B cell (primary cell): ENCODE measurements at regions not wholly inside any gene's neighbourhood (a gene's known extent, or its start where the extent isn't known, plus 50 kb on each side); places are given as distances from the start of the nearest gene placed in this dataset.

Source experiments
- ATAC-seq: fragments of 200-7000 bp; cut with Tn5 transposase; one replicate; pipeline ENCODE4 v1.10.0; 2021; ENCODE audit warnings: low read depth, mild to moderate bottlenecking, moderate number of reproducible peaks, moderate library complexity
- CTCF ChIA-PET: fragments of 350-600 bp; sonication (Branson Sonifier 250); formaldehyde crosslinking; loops from one replicate; lab custom pipeline; 2021; ENCODE audit warnings: antibody characterized with exemption, inconsistent platforms; lab: Charles Lee
- POLR2A ChIA-PET: fragments of 350-600 bp; sonication (Branson Sonifier 250); formaldehyde crosslinking; loops from one replicate; lab custom pipeline; 2021; ENCODE audit warnings: antibody characterized with exemption; lab: Charles Lee
- DNase-seq: peaks from one replicate; pipeline ENCODE4 v3.0.0; 2013
- H2AFZ ChIP-seq: 2 replicates; pipeline ENCODE4 v1.6.1; 2012; ENCODE audit warnings: mild to moderate bottlenecking, low read depth, low read length; ENCODE audit not compliant: insufficient read depth, poor library complexity, severe bottlenecking
- H3K27ac ChIP-seq, 2 donors: 1 replicate in 1 of 2; 2 replicates in 1 of 2; pipeline ENCODE4 v1.5.1; 2012 to 2013; ENCODE audit warnings: low read length in 2 of 2, mild to moderate bottlenecking in 2 of 2, moderate library complexity in 1 of 2
- H3K27me3 ChIP-seq, 4 experiments: fragments of 200-600 bp in 1 of 4; sonication (generic) in 1 of 4; replicated peaks in 1 of 4; 1 replicate in 2 of 4; 2 replicates in 2 of 4; pipeline versions ENCODE4 v1.6.1 to v1.7.0; 2013 to 2016; ENCODE audit warnings: low read length in 3 of 4, mild to moderate bottlenecking in 2 of 4, mixed read lengths in 1 of 4, moderate library complexity in 1 of 4; ENCODE audit not compliant: insufficient read depth in 4 of 4, control insufficient read depth in 3 of 4; ENCODE audit errors: control extremely low read depth in 1 of 4
- H3K36me3 ChIP-seq, 2 experiments: replicated peaks in 1 of 2; 1 replicate in 1 of 2; 2 replicates in 1 of 2; pipeline versions ENCODE4 v1.6.1 to v1.7.1; 2013; ENCODE audit warnings: low read length in 1 of 2; ENCODE audit not compliant: insufficient read depth in 2 of 2, control insufficient read depth in 1 of 2; ENCODE audit errors: control extremely low read depth in 1 of 2, extremely low read depth in 1 of 2
- H3K4me1 ChIP-seq, 2 donors: fragments of 200-600 bp in 1 of 2; sonication (generic) in 1 of 2; 1 replicate in 1 of 2; 2 replicates in 1 of 2; pipeline versions ENCODE4 v1.5.1 to v1.6.1; 2013 to 2017; ENCODE audit warnings: low read length in 2 of 2; ENCODE audit not compliant: control insufficient read depth in 2 of 2, insufficient read depth in 2 of 2
- H3K4me2 ChIP-seq: replicated peaks from 2 replicates; pipeline ENCODE3; 2012; ENCODE audit warnings: mild to moderate bottlenecking, low read depth, low read length; ENCODE audit not compliant: poor library complexity, severe bottlenecking
- H3K4me3 ChIP-seq, 5 experiments: fragments of 200-600 bp in 1 of 5; sonication (generic) in 1 of 5; 1 replicate in 3 of 5; 2 replicates in 2 of 5; pipeline versions ENCODE4 v1.5.1 to v1.7.0; 2011 to 2016; ENCODE audit warnings: low read length in 4 of 5, mild to moderate bottlenecking in 4 of 5, low read depth in 2 of 5, control low read depth in 1 of 5, moderate library complexity in 1 of 5; ENCODE audit not compliant: insufficient read depth in 1 of 5; ENCODE audit errors: control extremely low read depth in 1 of 5, extremely low read depth in 1 of 5
- H3K79me2 ChIP-seq: fragments of 200-600 bp; sonication (generic); one replicate; pipeline ENCODE4 v1.6.0; 2016; ENCODE audit warnings: low read length; ENCODE audit not compliant: control insufficient read depth, insufficient read depth
- H3K9ac ChIP-seq: fragments of 200-600 bp; sonication (generic); 2 replicates; pipeline ENCODE4 v1.6.1; 2017; ENCODE audit warnings: mild to moderate bottlenecking, low read length, moderate library complexity
- H3K9me3 ChIP-seq, 3 donors: one replicate each; pipeline versions ENCODE4 v1.6.1 to v1.7.1; 2013; ENCODE audit warnings: low read length in 2 of 3; ENCODE audit not compliant: control insufficient read depth in 2 of 3, insufficient read depth in 1 of 3; ENCODE audit errors: control extremely low read depth in 1 of 3
- H4K20me1 ChIP-seq: 2 replicates; pipeline ENCODE4 v1.6.0; 2012; ENCODE audit warnings: mild to moderate bottlenecking, low read length; ENCODE audit not compliant: insufficient read depth, control insufficient read depth, poor library complexity, severe bottlenecking
- H3K27ac Mint-ChIP-seq: one replicate; pipeline ENCODE4 v1.8.0; 2021; ENCODE audit warnings: mixed read lengths
- H3K27me3 Mint-ChIP-seq: one replicate; pipeline ENCODE4 v1.8.0; 2021; ENCODE audit warnings: mixed read lengths
- H3K4me1 Mint-ChIP-seq: one replicate; pipeline ENCODE4 v1.8.0; 2021; ENCODE audit warnings: mixed read lengths
- H3K4me3 Mint-ChIP-seq: one replicate; pipeline ENCODE4 v1.8.0; 2021; ENCODE audit warnings: mixed read lengths
- H3K9me3 Mint-ChIP-seq: one replicate; pipeline ENCODE4 v1.8.0; 2022; ENCODE audit warnings: mixed read lengths; ENCODE audit not compliant: insufficient read depth
- CTCF ChIP-seq: fragments of 200-600 bp; IDR thresholded peaks from one replicate; pipeline ENCODE4 v1.8.0; 2022; ENCODE audit warnings: antibody characterized with exemption, mild to moderate bottlenecking
- EZH2 ChIP-seq: IDR thresholded peaks from 2 replicates; pipeline ENCODE4 v1.6.1; 2012; ENCODE audit warnings: borderline replicate concordance, low read depth, mild to moderate bottlenecking, moderate library complexity, low read length; ENCODE audit not compliant: insufficient read depth, poor library complexity, severe bottlenecking
- WGBS: methylation state at CpG from one replicate; pipeline ENCODE4 v1.1.5; 2013; ENCODE audit warnings: missing lambda C conversion rate; ENCODE audit not compliant: insufficient coverage; 5-methylcytosine and 5-hydroxymethylcytosine counted together
- intact Hi-C: fragments of 100-400 bp; cut with micrococcal nuclease; formaldehyde crosslinking; loops from one replicate; pipeline ENCODE4 v1.10.0; 2022

GRCh38 chr3:72157748-72158638, 373.0 kb upstream of the PROK2 start:
- H3K4me3 Mint-ChIP-seq: peak overlapping the region; percentile 14
- peaks cover 34% of the 10 kb centered on the region for H3K4me1 Mint-ChIP-seq
- H3K9me3 Mint-ChIP-seq: peaks cover 2% of the 10 kb centered on the region
- peaks cover 3% of the 10 kb centered on the region for H3K27me3 Mint-ChIP-seq
- Histone ChIP-seq H3K9ac (no peak overlapping the region), H3K36me3 (no peaks in the 10 kb centered on the region), H3K4me2 (peak overlapping the region; percentile 39), H3K4me3 (no peak overlapping the region), H3K79me2 (no peaks in the 10 kb centered on the region), H3K27ac (no peak overlapping the region), H3K27me3 (peaks cover 0 to 6% (median 1%) of the 10 kb centered on the region in 4 experiments), H3K9me3 (peaks cover 0 to 11% (median 8%) of the 10 kb centered on the region in 3 donors), H4K20me1 (no peaks in the 10 kb centered on the region), H2AFZ (no peak overlapping the region), H3K4me1 (peaks cover 30 to 34% of the 10 kb centered on the region in 2 donors)
- DNase-seq (peak; percentile 61), ATAC-seq (peak; percentile 60)
- WGBS: 58% methylated on average over 6 of the region's 7 CpGs
- intact Hi-C loops: no loop called here
- no peak overlapping the region for H3K27ac Mint-ChIP-seq
- CTCF ChIA-PET: interaction anchor here (1.0 kb wide), 1 partner anchor 52 kb away, joined by 3 read pairs; no protein-coding TSS in a partner anchor
- TF ChIP-seq CTCF: no peak
- TF ChIP-seq EZH2: no peak
- POLR2A ChIA-PET: no interaction called here
